Hematopoietic multipotent progenitor cell treated with erythropoietin and hydrocortisone succinate and interleukin-3 and kit ligand, for 4 days (in vitro differentiated cells): ENCODE measurements at regions not wholly inside any gene's neighbourhood (a gene's known extent, or its start where the extent isn't known, plus 50 kb on each side); places are given as distances from the start of the nearest gene placed in this dataset.

Experiments used
- DNase-seq: peaks from one replicate; pipeline ENCODE4 v3.0.0-alpha.2; 2015

DNA sequence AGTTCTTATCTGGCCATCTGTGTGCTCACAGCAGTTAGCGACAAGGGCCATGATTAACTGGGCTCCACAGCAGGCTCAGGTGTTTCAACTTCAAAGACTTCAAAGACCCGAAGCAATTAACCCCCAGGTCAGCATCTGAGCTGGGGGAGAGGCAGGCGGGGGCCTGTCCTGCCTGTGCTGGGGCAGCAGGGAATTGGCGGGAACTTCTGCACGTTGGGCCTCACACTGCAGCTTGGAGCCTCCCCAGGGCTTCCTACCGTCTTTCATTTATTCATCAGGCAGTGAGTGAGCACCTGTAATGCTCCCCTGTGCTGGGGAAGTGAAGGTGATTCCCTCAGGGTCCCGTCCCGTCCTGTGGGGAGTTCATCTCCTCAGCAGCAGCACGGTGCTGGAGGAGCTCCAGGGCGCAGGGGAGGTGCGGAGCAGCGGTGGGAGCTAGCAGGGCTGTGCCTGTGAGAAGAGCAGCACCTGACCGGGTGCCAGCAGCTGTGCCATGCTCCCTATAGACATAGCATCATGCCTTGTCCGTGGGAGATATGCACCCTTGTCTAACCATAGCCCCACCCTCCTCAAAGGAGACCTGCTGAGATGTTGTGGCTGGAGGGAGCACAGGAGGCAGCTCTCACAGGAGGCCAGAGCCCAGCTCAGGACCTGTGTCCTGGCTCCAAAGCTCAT is 51.8 kb upstream of the FRMD1 start:
- DNase-seq, result no peak

DNA sequence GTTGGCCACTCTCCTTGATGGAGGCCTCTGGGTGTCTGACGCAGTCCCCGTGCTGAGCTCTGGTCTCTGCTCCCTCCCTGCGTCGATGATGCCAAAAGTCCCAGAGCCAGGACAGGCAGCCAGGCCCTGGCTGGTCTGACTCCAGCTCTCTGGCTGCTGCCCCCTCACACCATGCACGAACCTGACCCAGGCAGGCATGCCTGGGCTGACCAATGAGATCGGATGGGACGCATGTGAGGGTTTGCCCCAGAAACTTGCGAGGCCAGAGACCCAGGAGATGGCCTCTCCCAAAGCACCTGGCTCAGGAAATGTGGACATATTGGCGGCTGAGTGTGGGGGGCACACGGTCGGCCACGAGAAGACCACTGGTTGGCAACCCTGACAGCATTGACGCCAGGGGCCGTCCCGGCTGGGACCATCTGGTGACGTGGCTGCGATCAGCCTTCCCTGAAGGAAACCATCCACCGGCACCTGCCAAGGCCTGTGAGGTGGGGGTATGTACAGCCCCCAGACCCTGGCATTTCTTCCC is 51.2 kb upstream of the FRMD1 start:
- no peak for DNase-seq

DNA sequence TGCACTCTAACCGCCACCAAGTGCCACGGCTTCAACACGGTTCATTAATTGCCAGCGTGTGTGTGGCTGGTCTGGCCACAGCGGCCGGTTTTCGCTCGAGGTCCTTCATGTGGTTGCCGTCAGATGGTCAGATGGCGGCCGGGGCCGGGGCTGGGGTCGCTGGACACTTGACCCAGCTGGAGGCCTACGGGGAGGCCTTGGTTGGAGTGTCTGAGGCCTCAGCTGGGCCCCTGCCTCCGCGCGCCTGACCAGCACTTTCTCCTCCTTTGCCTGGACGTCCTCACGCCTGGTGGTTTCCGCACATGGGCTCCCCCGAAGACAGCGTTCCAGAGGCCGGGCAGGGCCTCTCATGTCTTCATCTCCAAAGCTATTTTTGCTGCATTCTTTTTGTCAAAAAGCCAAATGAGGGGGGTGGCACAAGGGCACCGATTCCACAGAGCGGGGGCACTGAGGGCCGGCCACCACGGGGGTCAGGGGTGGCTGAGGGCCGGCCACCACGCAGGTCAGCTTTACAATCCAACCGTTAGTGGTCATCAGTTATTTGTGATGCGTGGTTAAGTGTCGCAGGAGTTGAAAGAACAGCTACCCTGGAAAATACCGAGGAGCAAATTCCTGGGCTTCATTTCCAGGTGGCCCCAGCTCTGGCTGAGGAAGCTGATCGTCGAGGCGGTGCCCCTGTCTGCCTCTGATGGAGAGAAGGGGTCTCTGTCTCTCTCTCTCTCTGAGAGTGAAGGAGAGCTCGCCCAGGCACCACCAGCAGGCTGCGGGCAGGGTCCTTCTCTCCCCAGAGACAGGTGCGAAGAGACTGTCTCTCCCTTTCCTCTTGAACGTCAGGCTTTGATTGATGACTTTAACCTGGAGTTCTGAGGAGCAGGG is 50.5 kb upstream of the FRMD1 start:
- no peak for DNase-seq

DNA sequence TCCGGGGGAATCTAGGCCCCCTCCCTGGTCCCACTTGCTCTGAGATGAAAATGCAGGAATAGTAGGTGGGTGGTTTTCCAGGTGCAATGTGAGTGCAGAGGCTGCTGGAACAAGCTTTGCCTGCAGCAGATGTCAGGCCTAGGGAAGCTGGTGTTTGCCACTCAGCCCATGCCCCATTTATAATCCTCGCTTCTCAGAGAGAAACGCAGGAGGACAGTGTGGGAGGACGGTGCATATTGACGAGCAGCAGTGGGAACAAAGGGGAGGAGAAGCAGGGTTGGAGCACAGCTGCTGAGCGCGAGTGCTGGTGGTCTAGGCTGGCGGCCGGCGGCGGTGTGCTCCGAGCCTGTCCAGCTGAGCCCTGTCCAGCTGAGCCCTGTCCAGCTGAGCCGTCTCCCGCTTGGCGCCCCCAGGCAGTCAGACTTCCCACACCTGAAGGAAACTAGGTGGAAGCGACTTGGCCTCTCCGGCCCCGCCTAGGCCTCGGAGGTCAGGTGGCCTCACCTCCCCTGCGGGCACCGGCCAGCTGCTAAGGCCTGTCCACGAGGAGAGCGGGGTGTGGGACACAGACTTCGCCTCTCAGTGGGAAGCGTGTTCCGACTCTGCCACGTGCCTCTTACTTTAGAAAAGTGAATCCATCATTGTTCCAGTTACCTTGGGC is 49.7 kb upstream of the FRMD1 start:
- DNase-seq, result no peak
